Fibroblast of mammary gland (primary cell): ENCODE measurements at regions not wholly inside any gene's neighbourhood (a gene's known extent, or its start where the extent isn't known, plus 50 kb on each side); places are given as distances from the start of the nearest gene placed in this dataset.
A peak's percentile ranks its signal among the peaks of the same experiment; 100 is the strongest.

Experiments
- DNase-seq: peaks from one replicate; pipeline ENCODE4 v3.0.0-alpha.2; 2010; ENCODE audit warnings: low read depth
- H3K4me3 ChIP-seq: 2 replicates; pipeline ENCODE4 v1.5.1; 2011; ENCODE audit warnings: low read depth, mild to moderate bottlenecking, low read length, moderate library complexity; ENCODE audit not compliant: control insufficient read depth
- TF ChIP-seq, protein P1 (sequence below): conservative IDR thresholded peaks from 2 replicates; pipeline ENCODE4 v1.5.1; 2011; ENCODE audit warnings: low read depth, low read length, inconsistent platforms; ENCODE audit not compliant: control insufficient read depth, insufficient read depth

DNA sequence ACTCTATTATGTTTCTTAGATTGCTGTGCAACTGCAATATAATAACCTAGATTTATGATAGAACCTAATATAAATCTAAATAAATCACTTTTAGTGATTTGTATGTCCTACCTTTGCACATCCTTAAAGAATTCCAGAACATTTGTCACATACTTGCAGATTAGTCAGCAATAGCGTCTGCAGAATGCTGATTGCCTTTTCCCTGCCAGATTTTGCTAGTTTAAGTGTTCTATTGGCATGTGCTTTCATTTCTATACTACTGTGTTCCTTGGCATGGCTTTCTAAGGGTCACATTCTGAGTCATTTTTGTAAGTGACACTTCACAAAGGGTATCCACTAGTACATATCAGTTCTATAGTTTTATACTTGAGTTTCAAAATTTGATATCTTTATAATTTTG is 303.1 kb upstream of the GIMD1 start:
- TF ChIP-seq, protein P1, sequence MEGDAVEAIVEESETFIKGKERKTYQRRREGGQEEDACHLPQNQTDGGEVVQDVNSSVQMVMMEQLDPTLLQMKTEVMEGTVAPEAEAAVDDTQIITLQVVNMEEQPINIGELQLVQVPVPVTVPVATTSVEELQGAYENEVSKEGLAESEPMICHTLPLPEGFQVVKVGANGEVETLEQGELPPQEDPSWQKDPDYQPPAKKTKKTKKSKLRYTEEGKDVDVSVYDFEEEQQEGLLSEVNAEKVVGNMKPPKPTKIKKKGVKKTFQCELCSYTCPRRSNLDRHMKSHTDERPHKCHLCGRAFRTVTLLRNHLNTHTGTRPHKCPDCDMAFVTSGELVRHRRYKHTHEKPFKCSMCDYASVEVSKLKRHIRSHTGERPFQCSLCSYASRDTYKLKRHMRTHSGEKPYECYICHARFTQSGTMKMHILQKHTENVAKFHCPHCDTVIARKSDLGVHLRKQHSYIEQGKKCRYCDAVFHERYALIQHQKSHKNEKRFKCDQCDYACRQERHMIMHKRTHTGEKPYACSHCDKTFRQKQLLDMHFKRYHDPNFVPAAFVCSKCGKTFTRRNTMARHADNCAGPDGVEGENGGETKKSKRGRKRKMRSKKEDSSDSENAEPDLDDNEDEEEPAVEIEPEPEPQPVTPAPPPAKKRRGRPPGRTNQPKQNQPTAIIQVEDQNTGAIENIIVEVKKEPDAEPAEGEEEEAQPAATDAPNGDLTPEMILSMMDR: no peak
- DNase-seq: peak; percentile 21
- H3K4me3 ChIP-seq: no peak overlapping the region

DNA sequence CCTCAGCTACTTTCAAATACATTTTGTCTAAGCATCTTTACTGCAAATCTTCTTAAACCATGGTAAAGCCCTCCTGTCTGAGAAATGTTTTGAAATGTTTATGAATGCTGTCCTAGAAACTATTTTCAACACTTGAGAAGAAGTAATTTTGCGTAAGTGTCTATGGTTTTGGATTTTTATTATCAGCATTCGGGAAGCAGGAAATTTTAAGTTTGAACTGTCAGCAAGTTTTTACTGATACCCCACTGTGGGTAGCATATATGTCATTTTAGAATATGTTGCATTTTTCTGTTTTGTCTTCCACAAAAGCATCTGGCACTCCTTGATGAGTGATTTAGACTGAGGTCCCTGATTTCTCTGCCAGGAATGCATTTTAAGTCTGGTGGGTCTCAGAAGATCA is 302.4 kb upstream of the GIMD1 start:
- H3K4me3 ChIP-seq: no peak overlapping the region
- DNase-seq: no peak
- TF ChIP-seq, protein P1: no peak

DNA sequence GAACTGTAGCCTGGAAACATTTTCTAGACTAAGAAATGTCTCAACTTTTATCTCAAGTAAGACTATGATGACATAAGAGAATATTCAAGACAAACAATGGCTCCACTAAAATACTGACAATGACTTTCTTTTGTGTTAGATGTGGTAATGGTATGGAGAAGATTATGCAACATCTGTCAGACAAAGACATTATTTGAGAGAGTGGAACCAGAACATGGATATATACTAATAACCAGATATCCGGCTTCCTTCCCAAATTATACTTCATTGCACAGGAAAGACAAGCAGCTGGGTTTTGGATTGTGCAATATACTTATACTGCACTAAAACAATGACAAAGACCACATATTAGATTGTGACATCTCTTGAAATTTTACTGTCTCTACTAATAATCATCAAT is 290.8 kb upstream of the GIMD1 start:
- no peak for DNase-seq
- TF ChIP-seq, protein P1: no peak
- no peak overlapping the region for H3K4me3 ChIP-seq

DNA sequence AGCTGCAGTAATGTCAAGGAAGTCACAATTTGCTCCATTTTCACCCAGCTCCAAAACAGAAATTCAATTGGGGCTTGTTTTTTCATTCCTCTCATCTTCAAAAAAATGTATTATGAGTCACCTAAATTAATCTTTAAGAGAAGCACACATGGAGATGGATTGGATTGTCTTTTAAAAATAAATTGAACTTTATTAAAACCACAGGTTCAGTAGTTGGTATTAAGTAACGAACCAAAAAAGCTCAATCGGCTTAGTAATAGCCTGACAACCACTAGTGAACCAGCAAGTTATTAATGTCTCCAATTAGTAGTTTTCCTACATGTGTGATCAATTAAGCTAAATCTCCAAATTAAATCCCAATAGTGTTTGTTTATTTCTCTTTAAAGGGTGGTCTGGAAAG is 283.5 kb upstream of the GIMD1 start:
- TF ChIP-seq, protein P1: no peak
- no peak overlapping the region for H3K4me3 ChIP-seq
- peak; percentile 12 for DNase-seq

DNA sequence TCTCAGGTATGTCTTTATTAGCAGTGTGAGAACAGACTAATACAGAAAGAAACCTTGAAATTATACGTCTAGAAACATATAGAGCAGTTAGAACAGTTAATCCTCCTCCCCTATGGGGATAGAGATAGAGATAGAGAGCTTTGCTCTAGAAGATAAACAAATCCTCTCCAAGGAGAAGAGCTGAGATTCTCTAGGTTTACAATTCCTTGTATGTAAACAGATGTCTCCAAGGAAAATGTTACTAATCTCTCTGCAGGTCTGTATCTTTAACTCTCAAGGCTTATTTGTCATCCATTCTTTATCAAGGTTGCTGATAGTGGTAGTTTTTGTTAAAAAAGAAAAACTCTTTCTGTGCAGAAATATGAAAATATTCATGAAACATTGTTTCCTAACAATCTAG is 282.1 kb upstream of the GIMD1 start:
- TF ChIP-seq, protein P1: no peak
- no peak overlapping the region for H3K4me3 ChIP-seq
- no peak for DNase-seq

DNA sequence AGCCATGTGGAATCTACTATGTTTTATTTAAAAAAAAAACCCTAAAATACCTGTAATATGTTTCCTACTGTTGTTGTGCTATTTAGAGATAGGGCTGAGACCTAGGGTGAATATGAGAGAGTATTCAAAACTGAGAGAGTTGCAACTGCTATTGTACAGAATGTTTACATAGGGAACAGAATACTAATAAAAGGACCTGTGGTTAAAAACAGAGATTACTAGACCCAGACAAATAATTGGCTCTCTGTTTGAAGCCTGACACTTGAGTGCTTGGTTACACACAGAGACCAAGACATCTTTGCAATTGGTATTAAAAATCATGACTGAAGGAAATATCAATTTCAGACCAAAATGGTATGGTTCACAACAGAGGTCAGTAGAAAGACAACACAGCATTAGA is 278.9 kb upstream of the GIMD1 start:
- no peak overlapping the region for H3K4me3 ChIP-seq
- TF ChIP-seq, protein P1: no peak
- DNase-seq: no peak

DNA sequence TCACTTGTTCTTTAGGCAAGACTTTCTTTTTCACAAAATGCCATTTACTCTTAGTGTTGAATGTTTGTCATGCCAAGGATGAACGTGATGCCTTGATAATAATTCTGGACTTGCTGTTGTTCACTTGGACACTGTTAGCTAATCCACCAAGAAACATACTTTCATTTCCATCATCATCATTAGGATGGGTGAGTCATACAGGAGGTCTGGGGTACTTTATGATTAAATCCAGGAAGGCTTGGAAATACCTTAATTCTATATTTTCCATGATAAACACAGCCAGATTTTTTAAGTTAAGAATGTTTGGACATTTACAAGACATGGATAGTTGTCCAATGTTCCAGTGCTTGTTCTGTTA is 260.7 kb upstream of the GIMD1 start:
- no peak overlapping the region for H3K4me3 ChIP-seq
- peak; percentile 40 for DNase-seq
- TF ChIP-seq, protein P1: no peak
